DND-41 (cell line): ENCODE measurements at regions not wholly inside any gene's neighbourhood (a gene's known extent, or its start where the extent isn't known, plus 50 kb on each side); places are given as distances from the start of the nearest gene placed in this dataset.
"Not testable (repeated sequence)": the region's sequence is repeated elsewhere in the genome, so short reads cannot be mapped to it uniquely, and the experiment has no call there.

Experiments
- ATAC-seq: fragments of 200-7000 bp; cut with Tn5 transposase; 3 replicates; pipeline ENCODE4 v1.9.1; 2021; ENCODE audit warnings: low read depth; ENCODE audit not compliant: insufficient read depth
- DNase-seq: peaks from one replicate; pipeline ENCODE4 v3.0.0-alpha.2; 2020
- H2AFZ ChIP-seq: 2 replicates; pipeline ENCODE4 v1.6.0; 2012; ENCODE audit warnings: low read depth, low read length
- H3K27ac ChIP-seq: 2 replicates; pipeline ENCODE4 v1.5.1; 2012; ENCODE audit warnings: low read length, inconsistent platforms
- H3K27me3 ChIP-seq: fragments of 200-600 bp; sonication (generic); 2 replicates; pipeline ENCODE4 v1.6.0; 2012; ENCODE audit warnings: low read length, mild to moderate bottlenecking, inconsistent platforms; ENCODE audit not compliant: insufficient read depth, poor library complexity
- H3K36me3 ChIP-seq: 2 replicates; pipeline ENCODE4 v1.5.1; 2012; ENCODE audit warnings: low read length, inconsistent platforms; ENCODE audit not compliant: insufficient read depth
- H3K4me1 ChIP-seq: 2 replicates; pipeline ENCODE4 v1.5.1; 2012; ENCODE audit warnings: mild to moderate bottlenecking, low read length; ENCODE audit not compliant: insufficient read depth
- H3K4me2 ChIP-seq: 2 replicates; pipeline ENCODE4 v1.6.0; 2012; ENCODE audit warnings: mild to moderate bottlenecking, moderate library complexity, low read length, inconsistent platforms; ENCODE audit not compliant: insufficient read depth
- H3K4me3 ChIP-seq, 2 experiments: fragments of 200-600 bp in 1 of 2; shearing (Covaris generic) in 1 of 2; 2 replicates each; pipeline ENCODE4 v1.5.1; 2012 to 2016; ENCODE audit warnings: inconsistent platforms in 2 of 2, low read length in 2 of 2, mild to moderate bottlenecking in 2 of 2, low read depth in 1 of 2, moderate library complexity in 1 of 2
- H3K79me2 ChIP-seq: 2 replicates; pipeline ENCODE4 v1.6.0; 2012; ENCODE audit warnings: low read length, inconsistent platforms; ENCODE audit not compliant: insufficient read depth
- H3K9ac ChIP-seq: 2 replicates; pipeline ENCODE4 v1.6.0; 2012; ENCODE audit warnings: low read depth, mild to moderate bottlenecking, inconsistent platforms, low read length, moderate library complexity
- H3K9me3 ChIP-seq: 2 replicates; pipeline ENCODE4 v1.5.1; 2012; ENCODE audit warnings: low read length, moderate library complexity, mild to moderate bottlenecking, inconsistent platforms; ENCODE audit not compliant: insufficient read depth, severe bottlenecking
- H4K20me1 ChIP-seq: 2 replicates; pipeline ENCODE4 v1.6.0; 2012; ENCODE audit warnings: low read length; ENCODE audit not compliant: insufficient read depth
- EZH2 ChIP-seq: IDR thresholded peaks from 3 replicates; pipeline ENCODE4 v1.6.1; 2012; ENCODE audit warnings: borderline replicate concordance, low read depth, mild to moderate bottlenecking, moderate library complexity, low read length, inconsistent platforms; ENCODE audit not compliant: severe bottlenecking
- TF ChIP-seq, protein P1 (sequence below): IDR thresholded peaks from 2 replicates; pipeline ENCODE4 v1.5.1; 2012; ENCODE audit warnings: borderline replicate concordance, low read length, moderate library complexity, mild to moderate bottlenecking; ENCODE audit not compliant: poor library complexity, severe bottlenecking; ENCODE audit errors: extremely low read depth

DNA sequence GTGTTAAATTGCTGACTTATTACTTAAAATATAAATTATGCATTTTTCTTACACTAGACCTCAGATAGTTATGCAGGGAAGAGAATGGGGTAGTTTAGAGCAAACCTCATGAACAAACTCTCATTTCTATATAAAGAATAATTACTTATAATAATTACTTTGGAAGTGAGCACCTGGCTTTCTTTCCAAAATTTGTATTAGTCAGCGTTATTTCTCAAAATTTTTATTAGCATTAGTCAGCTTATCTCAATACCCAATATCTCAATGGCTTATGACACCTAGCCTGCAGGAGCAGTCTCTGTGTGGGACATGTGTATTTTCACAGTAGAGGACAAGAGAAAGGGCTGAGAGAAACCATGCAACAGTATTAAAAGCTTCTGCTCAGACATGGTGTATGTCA, 849.2 kb upstream of the HS3ST5 start:
- Histone ChIP-seq H3K9me3 (no peaks in the 10 kb centered on the region), H2AFZ (no peak overlapping the region), H3K27ac (no peak overlapping the region), H3K4me1 (no peaks in the 10 kb centered on the region), H3K9ac (no peak overlapping the region), H3K79me2 (no peaks in the 10 kb centered on the region), H4K20me1 (no peaks in the 10 kb centered on the region), H3K27me3 (no peaks in the 10 kb centered on the region), H3K36me3 (no peaks in the 10 kb centered on the region), H3K4me2 (no peak overlapping the region), H3K4me3 (no peak overlapping the region)
- DNase-seq (no peak), ATAC-seq (no peak)
- no peak for TF ChIP-seq EZH2
- TF ChIP-seq, protein P1, sequence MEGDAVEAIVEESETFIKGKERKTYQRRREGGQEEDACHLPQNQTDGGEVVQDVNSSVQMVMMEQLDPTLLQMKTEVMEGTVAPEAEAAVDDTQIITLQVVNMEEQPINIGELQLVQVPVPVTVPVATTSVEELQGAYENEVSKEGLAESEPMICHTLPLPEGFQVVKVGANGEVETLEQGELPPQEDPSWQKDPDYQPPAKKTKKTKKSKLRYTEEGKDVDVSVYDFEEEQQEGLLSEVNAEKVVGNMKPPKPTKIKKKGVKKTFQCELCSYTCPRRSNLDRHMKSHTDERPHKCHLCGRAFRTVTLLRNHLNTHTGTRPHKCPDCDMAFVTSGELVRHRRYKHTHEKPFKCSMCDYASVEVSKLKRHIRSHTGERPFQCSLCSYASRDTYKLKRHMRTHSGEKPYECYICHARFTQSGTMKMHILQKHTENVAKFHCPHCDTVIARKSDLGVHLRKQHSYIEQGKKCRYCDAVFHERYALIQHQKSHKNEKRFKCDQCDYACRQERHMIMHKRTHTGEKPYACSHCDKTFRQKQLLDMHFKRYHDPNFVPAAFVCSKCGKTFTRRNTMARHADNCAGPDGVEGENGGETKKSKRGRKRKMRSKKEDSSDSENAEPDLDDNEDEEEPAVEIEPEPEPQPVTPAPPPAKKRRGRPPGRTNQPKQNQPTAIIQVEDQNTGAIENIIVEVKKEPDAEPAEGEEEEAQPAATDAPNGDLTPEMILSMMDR = no peak

DNA sequence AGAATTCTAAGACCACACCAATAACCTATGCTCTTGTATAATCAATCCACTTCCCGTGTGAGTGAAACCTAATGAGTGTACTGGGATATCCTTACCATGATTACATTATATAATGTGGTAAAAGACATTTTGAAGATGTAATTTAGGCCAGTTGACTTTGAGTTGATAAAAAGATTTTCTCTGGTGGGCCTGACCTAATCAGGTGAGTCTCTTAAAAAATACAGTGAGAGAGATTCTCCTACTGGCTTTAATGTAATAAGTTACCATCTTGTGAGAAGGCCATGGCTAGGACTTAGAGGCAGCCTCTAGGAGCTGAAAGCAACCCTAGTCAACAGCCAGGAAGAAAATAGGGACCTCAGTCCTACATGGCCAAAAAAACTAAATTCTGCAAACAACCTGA, 847.7 kb upstream of the HS3ST5 start:
- no peaks in the 10 kb centered on the region for H3K27me3 ChIP-seq
- no peaks in the 10 kb centered on the region for H3K4me1 ChIP-seq
- H3K27ac ChIP-seq = no peak overlapping the region
- no peak overlapping the region for H3K4me2 ChIP-seq
- no peaks in the 10 kb centered on the region for H4K20me1 ChIP-seq
- DNase-seq = no peak
- no peaks in the 10 kb centered on the region for H3K9me3 ChIP-seq
- H3K4me3 ChIP-seq = no peak overlapping the region
- ATAC-seq = no peak
- H3K79me2 ChIP-seq = no peaks in the 10 kb centered on the region
- TF ChIP-seq EZH2 = no peak
- TF ChIP-seq, protein P1 = no peak
- no peak overlapping the region for H3K9ac ChIP-seq
- H3K36me3 ChIP-seq = no peaks in the 10 kb centered on the region
- H2AFZ ChIP-seq = no peak overlapping the region

DNA sequence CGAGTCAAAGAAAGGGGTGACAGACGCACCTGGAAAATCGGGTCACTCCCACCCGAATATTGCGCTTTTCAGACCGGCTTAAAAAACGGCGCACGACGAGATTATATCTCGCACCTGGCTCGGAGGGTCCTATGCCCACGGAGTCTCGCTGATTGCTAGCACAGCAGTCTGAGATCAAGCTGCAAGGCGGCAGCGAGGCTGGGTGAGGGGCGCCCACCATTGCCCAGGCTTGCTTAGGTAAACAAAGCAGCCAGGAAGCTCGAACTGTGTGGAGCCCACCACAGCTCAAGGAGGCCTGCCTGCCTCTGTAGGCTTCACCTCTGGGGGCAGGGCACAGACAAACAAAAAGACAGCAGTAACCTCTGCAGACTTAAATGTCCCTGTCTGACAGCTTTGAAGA, 832.6 kb upstream of the HS3ST5 start:
- not testable (repeated sequence) for H3K4me2 ChIP-seq, H4K20me1 ChIP-seq, H3K27me3 ChIP-seq, H3K9ac ChIP-seq, H2AFZ ChIP-seq, H3K4me3 ChIP-seq, H3K9me3 ChIP-seq, H3K36me3 ChIP-seq, H3K79me2 ChIP-seq, ATAC-seq, DNase-seq, H3K27ac ChIP-seq, H3K4me1 ChIP-seq

DNA sequence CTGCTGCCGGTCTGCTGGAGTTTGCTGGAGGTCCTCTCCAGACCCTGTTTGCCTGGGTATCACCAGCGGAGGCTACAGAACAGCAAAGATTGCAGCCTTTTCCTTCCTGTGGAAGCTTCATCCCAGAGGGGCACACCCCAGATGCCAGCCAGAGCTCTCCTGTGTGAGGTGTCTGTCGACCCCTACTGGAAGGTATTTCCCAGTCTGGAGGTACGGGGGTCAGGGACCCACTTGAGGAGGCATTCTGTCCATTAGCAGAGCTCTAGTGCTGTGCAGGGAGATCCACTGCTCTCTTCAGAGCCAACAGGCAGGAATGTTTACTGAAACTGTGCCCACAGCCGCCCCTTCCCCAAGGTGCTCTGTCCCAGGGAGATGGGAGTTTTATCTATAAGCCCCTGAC, 823.1 kb upstream of the HS3ST5 start:
- not testable (repeated sequence) for H3K4me2 ChIP-seq, H3K9ac ChIP-seq, H4K20me1 ChIP-seq, ATAC-seq, H3K27me3 ChIP-seq, H3K27ac ChIP-seq, H2AFZ ChIP-seq, DNase-seq, H3K79me2 ChIP-seq, H3K4me3 ChIP-seq, H3K36me3 ChIP-seq, H3K9me3 ChIP-seq, H3K4me1 ChIP-seq
